HEK293 (cell line): ENCODE measurements at regions not wholly inside any gene's neighbourhood (a gene's known extent, or its start where the extent isn't known, plus 50 kb on each side); places are given as distances from the start of the nearest gene placed in this dataset.
A peak's percentile ranks its signal among the peaks of the same experiment; 100 is the strongest.

Experiments used
- GLIS2 ChIP-seq: fragments of 450-650 bp; formaldehyde crosslinking; IDR thresholded peaks from 2 replicates; pipeline ENCODE4 v1.5.1; 2016; ENCODE audit warnings: missing biosample characterization, missing genetic modification characterization
- KLF1 ChIP-seq: fragments of 450-650 bp; formaldehyde crosslinking; IDR thresholded peaks from 2 replicates; pipeline ENCODE4 v1.5.1; 2016; ENCODE audit warnings: missing biosample characterization, missing genetic modification characterization
- KLF8 ChIP-seq: fragments of 450-650 bp; formaldehyde crosslinking; IDR thresholded peaks from 2 replicates; pipeline ENCODE4 v1.5.1; 2016; ENCODE audit warnings: missing biosample characterization, missing genetic modification characterization
- REPIN1 ChIP-seq: fragments of 450-650 bp; formaldehyde crosslinking; IDR thresholded peaks from 2 replicates; pipeline ENCODE4 v1.5.1; 2017; ENCODE audit warnings: missing biosample characterization, missing genetic modification characterization, low read depth
- TCF7L2 ChIP-seq: IDR thresholded peaks from 2 replicates; pipeline ENCODE4 v1.6.1; 2011; ENCODE audit warnings: low read depth, mild to moderate bottlenecking, inconsistent platforms, low read length, moderate library complexity, borderline replicate concordance
- ZEB2 ChIP-seq: fragments of 450-650 bp; formaldehyde crosslinking; IDR thresholded peaks from 2 replicates; pipeline ENCODE4 v1.5.1; 2016; ENCODE audit warnings: missing biosample characterization, missing genetic modification characterization
- ZNF121 ChIP-seq: fragments of 450-650 bp; formaldehyde crosslinking; IDR thresholded peaks from 2 replicates; pipeline ENCODE4 v1.5.1; 2016; ENCODE audit warnings: missing biosample characterization, missing genetic modification characterization
- ZNF248 ChIP-seq: fragments of 450-650 bp; formaldehyde crosslinking; IDR thresholded peaks from 2 replicates; pipeline ENCODE4 v1.5.1; 2017; ENCODE audit warnings: missing biosample characterization, missing genetic modification characterization
- ZNF274 ChIP-seq, 2 experiments: fragments of 200-500 bp in 1 of 2; fragments of 450-650 bp in 1 of 2; sonication (Bioruptor generic) in 1 of 2; formaldehyde crosslinking in 1 of 2; IDR thresholded peaks; 2 replicates each; pipeline versions ENCODE4 v1.5.1 to v1.6.1; 2014 to 2016; ENCODE audit warnings: borderline replicate concordance in 1 of 2, inconsistent platforms in 1 of 2, low read length in 1 of 2, missing biosample characterization in 1 of 2, missing genetic modification characterization in 1 of 2
- ZNF292 ChIP-seq: fragments of 450-650 bp; formaldehyde crosslinking; IDR thresholded peaks from 2 replicates; pipeline ENCODE4 v1.5.1; 2016; ENCODE audit warnings: low read depth, missing biosample characterization, missing genetic modification characterization, borderline replicate concordance
- ZNF324 ChIP-seq: fragments of 450-650 bp; formaldehyde crosslinking; IDR thresholded peaks from 2 replicates; pipeline ENCODE4 v1.5.1; 2016; ENCODE audit warnings: missing biosample characterization, missing genetic modification characterization
- ZNF335 ChIP-seq: fragments of 450-650 bp; formaldehyde crosslinking; conservative IDR thresholded peaks from 2 replicates; pipeline ENCODE4 v1.5.1; 2016; ENCODE audit warnings: missing biosample characterization, missing genetic modification characterization
- ZNF394 ChIP-seq: fragments of 450-650 bp; formaldehyde crosslinking; IDR thresholded peaks from 2 replicates; pipeline ENCODE4 v1.5.1; 2016; ENCODE audit warnings: missing biosample characterization, missing genetic modification characterization, mild to moderate bottlenecking, moderate library complexity, borderline replicate concordance
- ZNF404 ChIP-seq: fragments of 450-650 bp; formaldehyde crosslinking; IDR thresholded peaks from 2 replicates; pipeline ENCODE4 v1.5.1; 2017; ENCODE audit warnings: missing biosample characterization, missing genetic modification characterization
- ZNF544 ChIP-seq: fragments of 450-650 bp; formaldehyde crosslinking; IDR thresholded peaks from 2 replicates; pipeline ENCODE4 v1.5.0; 2017; ENCODE audit warnings: missing biosample characterization, missing genetic modification characterization
- ZNF561 ChIP-seq: fragments of 450-650 bp; IDR thresholded peaks from 2 replicates; pipeline ENCODE4 v1.5.1; 2018; ENCODE audit warnings: missing biosample characterization, missing genetic modification characterization, borderline replicate concordance
- ZNF623 ChIP-seq: fragments of 450-650 bp; formaldehyde crosslinking; IDR thresholded peaks from 2 replicates; pipeline ENCODE4 v1.5.1; 2016; ENCODE audit warnings: missing biosample characterization, missing genetic modification characterization
- ZNF658 ChIP-seq: fragments of 450-650 bp; formaldehyde crosslinking; IDR thresholded peaks from 2 replicates; pipeline ENCODE4; 2016; ENCODE audit warnings: missing biosample characterization, missing genetic modification characterization
- ZNF777 ChIP-seq: fragments of 450-650 bp; formaldehyde crosslinking; IDR thresholded peaks from 2 replicates; pipeline ENCODE4 v1.5.1; 2017; ENCODE audit warnings: missing biosample characterization, missing genetic modification characterization, borderline replicate concordance
- ZNF843 ChIP-seq: fragments of 450-650 bp; formaldehyde crosslinking; IDR thresholded peaks from 2 replicates; pipeline ENCODE4 v1.5.1; 2016; ENCODE audit warnings: missing biosample characterization, missing genetic modification characterization
- ZSCAN16 ChIP-seq: fragments of 450-650 bp; formaldehyde crosslinking; IDR thresholded peaks from 2 replicates; pipeline ENCODE4 v1.5.1; 2016; ENCODE audit warnings: missing biosample characterization, missing genetic modification characterization
- TF ChIP-seq, protein P1 (sequence below): fragments of 450-650 bp; formaldehyde crosslinking; IDR thresholded peaks from 2 replicates; pipeline ENCODE4 v1.5.0; 2017; ENCODE audit warnings: missing biosample characterization, missing genetic modification characterization, borderline replicate concordance
- TF ChIP-seq, protein P2 (sequence below): fragments of 450-650 bp; formaldehyde crosslinking; IDR thresholded peaks from 2 replicates; pipeline ENCODE4 v1.5.1; 2017; ENCODE audit warnings: missing biosample characterization, missing genetic modification characterization
- TF ChIP-seq, protein P3 (sequence below): fragments of 450-650 bp; formaldehyde crosslinking; IDR thresholded peaks from 2 replicates; pipeline ENCODE4 v1.5.1; 2017; ENCODE audit warnings: missing biosample characterization, missing genetic modification characterization
- TF ChIP-seq, protein P4 (sequence below): fragments of 450-650 bp; formaldehyde crosslinking; conservative IDR thresholded peaks from 2 replicates; pipeline ENCODE4 v1.5.1; 2016; ENCODE audit warnings: low read depth, missing biosample characterization, missing genetic modification characterization
- TF ChIP-seq, protein P5 (sequence below): fragments of 450-650 bp; formaldehyde crosslinking; IDR thresholded peaks from 2 replicates; pipeline ENCODE4 v1.5.1; 2016; ENCODE audit warnings: missing biosample characterization, missing genetic modification characterization
- TF ChIP-seq, protein P6 (sequence below): fragments of 450-650 bp; formaldehyde crosslinking; IDR thresholded peaks from 2 replicates; pipeline ENCODE4 v1.5.1; 2016; ENCODE audit warnings: missing biosample characterization, missing genetic modification characterization, low read depth

DNA sequence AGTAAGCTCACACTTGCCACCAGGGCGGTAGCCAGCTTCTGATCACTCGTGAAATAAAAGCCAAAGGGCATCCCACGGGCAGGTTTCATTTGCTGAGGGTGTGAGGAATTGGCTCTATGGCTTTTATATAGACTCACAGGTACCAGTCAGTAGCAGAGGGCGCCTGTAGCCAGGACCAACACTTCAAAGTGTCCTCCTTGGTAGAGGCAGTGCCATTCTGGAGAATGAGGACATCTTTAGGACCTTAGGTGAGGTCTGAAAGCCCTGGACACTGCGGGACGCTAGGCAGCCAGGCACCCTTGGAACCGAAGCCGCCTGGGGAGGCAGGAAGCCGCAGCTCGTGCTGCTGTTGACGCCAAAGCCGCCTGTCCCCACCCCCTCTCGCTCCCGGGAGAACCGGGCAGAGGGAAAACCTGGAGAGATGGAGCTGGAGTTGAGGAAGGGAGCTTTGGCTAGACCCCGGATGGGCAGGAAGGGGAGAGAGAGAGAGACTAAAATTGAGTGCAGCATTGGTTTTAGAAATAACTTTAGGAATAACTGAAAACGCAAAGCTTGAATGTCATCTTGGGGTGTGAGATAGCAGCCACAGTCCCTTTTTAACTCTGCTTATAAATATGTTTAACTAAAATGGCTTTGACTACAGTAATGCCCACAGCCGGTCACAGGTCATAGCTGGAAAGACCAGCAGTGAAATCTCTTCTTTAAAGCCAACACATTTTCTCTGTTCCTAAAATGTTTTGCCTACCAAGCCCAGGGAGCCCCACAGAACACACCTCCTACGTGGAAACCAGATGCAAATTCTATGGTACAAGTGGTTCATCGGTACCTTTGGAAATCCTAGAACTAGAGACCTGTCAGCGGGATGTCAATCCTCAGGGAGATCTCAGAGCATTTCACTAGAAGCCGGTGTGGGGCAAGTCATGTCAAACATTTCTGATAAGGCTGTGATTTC lies 128.5 kb upstream of the CDYL start (continued):
- TF ChIP-seq, protein P1, sequence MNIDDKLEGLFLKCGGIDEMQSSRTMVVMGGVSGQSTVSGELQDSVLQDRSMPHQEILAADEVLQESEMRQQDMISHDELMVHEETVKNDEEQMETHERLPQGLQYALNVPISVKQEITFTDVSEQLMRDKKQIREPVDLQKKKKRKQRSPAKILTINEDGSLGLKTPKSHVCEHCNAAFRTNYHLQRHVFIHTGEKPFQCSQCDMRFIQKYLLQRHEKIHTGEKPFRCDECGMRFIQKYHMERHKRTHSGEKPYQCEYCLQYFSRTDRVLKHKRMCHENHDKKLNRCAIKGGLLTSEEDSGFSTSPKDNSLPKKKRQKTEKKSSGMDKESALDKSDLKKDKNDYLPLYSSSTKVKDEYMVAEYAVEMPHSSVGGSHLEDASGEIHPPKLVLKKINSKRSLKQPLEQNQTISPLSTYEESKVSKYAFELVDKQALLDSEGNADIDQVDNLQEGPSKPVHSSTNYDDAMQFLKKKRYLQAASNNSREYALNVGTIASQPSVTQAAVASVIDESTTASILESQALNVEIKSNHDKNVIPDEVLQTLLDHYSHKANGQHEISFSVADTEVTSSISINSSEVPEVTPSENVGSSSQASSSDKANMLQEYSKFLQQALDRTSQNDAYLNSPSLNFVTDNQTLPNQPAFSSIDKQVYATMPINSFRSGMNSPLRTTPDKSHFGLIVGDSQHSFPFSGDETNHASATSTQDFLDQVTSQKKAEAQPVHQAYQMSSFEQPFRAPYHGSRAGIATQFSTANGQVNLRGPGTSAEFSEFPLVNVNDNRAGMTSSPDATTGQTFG (tag by site-specific recombination) = no peak
- TF ChIP-seq GLIS2 (tag by site-specific recombination) = peak; percentile 67
- TF ChIP-seq, protein P2, sequence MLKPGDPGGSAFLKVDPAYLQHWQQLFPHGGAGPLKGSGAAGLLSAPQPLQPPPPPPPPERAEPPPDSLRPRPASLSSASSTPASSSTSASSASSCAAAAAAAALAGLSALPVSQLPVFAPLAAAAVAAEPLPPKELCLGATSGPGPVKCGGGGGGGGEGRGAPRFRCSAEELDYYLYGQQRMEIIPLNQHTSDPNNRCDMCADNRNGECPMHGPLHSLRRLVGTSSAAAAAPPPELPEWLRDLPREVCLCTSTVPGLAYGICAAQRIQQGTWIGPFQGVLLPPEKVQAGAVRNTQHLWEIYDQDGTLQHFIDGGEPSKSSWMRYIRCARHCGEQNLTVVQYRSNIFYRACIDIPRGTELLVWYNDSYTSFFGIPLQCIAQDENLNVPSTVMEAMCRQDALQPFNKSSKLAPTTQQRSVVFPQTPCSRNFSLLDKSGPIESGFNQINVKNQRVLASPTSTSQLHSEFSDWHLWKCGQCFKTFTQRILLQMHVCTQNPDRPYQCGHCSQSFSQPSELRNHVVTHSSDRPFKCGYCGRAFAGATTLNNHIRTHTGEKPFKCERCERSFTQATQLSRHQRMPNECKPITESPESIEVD (tag by site-specific recombination) = no peak
- no peak for TF ChIP-seq ZNF623 (tag by site-specific recombination)
- peak; percentile 84 for TF ChIP-seq ZNF335 (tag by site-specific recombination)
- TF ChIP-seq ZNF324 (tag by site-specific recombination) = peak; percentile 76; the same call in 1 of the 2 replicates
- TF ChIP-seq ZNF658 = no peak
- peak; percentile 30; the same call in 1 of the 2 replicates for TF ChIP-seq KLF1 (tag by site-specific recombination)
- TF ChIP-seq TCF7L2 = no peak
- TF ChIP-seq, protein P3, sequence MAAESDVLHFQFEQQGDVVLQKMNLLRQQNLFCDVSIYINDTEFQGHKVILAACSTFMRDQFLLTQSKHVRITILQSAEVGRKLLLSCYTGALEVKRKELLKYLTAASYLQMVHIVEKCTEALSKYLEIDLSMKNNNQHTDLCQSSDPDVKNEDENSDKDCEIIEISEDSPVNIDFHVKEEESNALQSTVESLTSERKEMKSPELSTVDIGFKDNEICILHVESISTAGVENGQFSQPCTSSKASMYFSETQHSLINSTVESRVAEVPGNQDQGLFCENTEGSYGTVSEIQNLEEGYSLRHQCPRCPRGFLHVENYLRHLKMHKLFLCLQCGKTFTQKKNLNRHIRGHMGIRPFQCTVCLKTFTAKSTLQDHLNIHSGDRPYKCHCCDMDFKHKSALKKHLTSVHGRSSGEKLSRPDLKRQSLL = no peak
- no peak for TF ChIP-seq ZNF404 (tag by site-specific recombination)
- TF ChIP-seq, protein P4, sequence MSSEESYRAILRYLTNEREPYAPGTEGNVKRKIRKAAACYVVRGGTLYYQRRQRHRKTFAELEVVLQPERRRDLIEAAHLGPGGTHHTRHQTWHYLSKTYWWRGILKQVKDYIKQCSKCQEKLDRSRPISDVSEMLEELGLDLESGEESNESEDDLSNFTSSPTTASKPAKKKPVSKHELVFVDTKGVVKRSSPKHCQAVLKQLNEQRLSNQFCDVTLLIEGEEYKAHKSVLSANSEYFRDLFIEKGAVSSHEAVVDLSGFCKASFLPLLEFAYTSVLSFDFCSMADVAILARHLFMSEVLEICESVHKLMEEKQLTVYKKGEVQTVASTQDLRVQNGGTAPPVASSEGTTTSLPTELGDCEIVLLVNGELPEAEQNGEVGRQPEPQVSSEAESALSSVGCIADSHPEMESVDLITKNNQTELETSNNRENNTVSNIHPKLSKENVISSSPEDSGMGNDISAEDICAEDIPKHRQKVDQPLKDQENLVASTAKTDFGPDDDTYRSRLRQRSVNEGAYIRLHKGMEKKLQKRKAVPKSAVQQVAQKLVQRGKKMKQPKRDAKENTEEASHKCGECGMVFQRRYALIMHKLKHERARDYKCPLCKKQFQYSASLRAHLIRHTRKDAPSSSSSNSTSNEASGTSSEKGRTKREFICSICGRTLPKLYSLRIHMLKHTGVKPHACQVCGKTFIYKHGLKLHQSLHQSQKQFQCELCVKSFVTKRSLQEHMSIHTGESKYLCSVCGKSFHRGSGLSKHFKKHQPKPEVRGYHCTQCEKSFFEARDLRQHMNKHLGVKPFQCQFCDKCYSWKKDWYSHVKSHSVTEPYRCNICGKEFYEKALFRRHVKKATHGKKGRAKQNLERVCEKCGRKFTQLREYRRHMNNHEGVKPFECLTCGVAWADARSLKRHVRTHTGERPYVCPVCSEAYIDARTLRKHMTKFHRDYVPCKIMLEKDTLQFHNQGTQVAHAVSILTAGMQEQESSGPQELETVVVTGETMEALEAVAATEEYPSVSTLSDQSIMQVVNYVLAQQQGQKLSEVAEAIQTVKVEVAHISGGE (tag by site-specific recombination) = peak; percentile 23; the same call in 1 of the 2 replicates
- no peak for TF ChIP-seq ZNF394
- TF ChIP-seq, protein P5, sequence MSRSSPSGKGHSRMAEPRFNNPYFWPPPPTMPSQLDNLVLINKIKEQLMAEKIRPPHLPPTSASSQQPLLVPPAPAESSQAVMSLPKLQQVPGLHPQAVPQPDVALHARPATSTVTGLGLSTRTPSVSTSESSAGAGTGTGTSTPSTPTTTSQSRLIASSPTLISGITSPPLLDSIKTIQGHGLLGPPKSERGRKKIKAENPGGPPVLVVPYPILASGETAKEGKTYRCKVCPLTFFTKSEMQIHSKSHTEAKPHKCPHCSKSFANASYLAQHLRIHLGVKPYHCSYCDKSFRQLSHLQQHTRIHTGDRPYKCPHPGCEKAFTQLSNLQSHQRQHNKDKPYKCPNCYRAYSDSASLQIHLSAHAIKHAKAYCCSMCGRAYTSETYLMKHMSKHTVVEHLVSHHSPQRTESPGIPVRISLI (tag by site-specific recombination) = no peak
- TF ChIP-seq ZNF843 = no peak
- peak; percentile 52; the same call in 1 of the 2 replicates for TF ChIP-seq ZEB2 (tag by site-specific recombination)
- no peak for TF ChIP-seq ZNF274 (IDR thresholded peaks at IDR 0.05; ENCODE audit: low read length)
- no peak for TF ChIP-seq ZNF274 (tag by site-specific recombination; IDR thresholded peaks at IDR 0.05; ENCODE audit: borderline replicate concordance)
- TF ChIP-seq ZNF248 (tag by site-specific recombination) = no peak
- no peak for TF ChIP-seq ZNF544 (tag by site-specific recombination)
- no peak for TF ChIP-seq ZNF292 (tag by site-specific recombination)
- TF ChIP-seq ZSCAN16 (tag by site-specific recombination) = no peak
- TF ChIP-seq, protein P6, sequence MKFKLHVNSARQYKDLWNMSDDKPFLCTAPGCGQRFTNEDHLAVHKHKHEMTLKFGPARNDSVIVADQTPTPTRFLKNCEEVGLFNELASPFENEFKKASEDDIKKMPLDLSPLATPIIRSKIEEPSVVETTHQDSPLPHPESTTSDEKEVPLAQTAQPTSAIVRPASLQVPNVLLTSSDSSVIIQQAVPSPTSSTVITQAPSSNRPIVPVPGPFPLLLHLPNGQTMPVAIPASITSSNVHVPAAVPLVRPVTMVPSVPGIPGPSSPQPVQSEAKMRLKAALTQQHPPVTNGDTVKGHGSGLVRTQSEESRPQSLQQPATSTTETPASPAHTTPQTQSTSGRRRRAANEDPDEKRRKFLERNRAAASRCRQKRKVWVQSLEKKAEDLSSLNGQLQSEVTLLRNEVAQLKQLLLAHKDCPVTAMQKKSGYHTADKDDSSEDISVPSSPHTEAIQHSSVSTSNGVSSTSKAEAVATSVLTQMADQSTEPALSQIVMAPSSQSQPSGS = no peak
- TF ChIP-seq REPIN1 (tag by site-specific recombination) = no peak; the same call in 1 of the 2 replicates
- TF ChIP-seq KLF8 (tag by site-specific recombination) = peak; percentile 88
- peak; percentile 71; the same call in 1 of the 2 replicates for TF ChIP-seq ZNF561
- TF ChIP-seq ZNF121 (tag by site-specific recombination) = no peak
- TF ChIP-seq ZNF777 = no peak
